T-cell (primary cell): ENCODE measurements at regions not wholly inside any gene's neighbourhood (a gene's known extent, or its start where the extent isn't known, plus 50 kb on each side); places are given as distances from the start of the nearest gene placed in this dataset.

Experiments
- ATAC-seq, 4 experiments: fragments of 200-7000 bp in 3 of 4; fragments of 150-1000 bp in 1 of 4; cut with Tn5 transposase; replicated peaks in 1 of 4; 1 replicate in 3 of 4; 2 replicates in 1 of 4; pipeline ENCODE4 v1.10.0; 2021; ENCODE audit warnings: moderate library complexity in 3 of 4, mild to moderate bottlenecking in 2 of 4, moderate number of reproducible peaks in 1 of 4
- CTCF ChIA-PET, 2 donors: fragments of 300-600 bp; sonication (Branson Sonifier 250); formaldehyde crosslinking; loops; one replicate each; lab custom pipeline; 2022; ENCODE audit warnings: antibody characterized with exemption in 2 of 2; lab: Charles Lee
- POLR2A ChIA-PET, 2 donors: fragments of 300-600 bp; sonication (Branson Sonifier 250); formaldehyde crosslinking; loops; one replicate each; lab custom pipeline; 2022; ENCODE audit warnings: antibody characterized with exemption in 2 of 2; lab: Charles Lee
- DNase-seq, 35 experiments: peaks; one replicate each; pipeline versions ENCODE4 v3.0.0 to v3.0.0-alpha.2; 2013 to 2023
- H3K27ac ChIP-seq: one replicate; pipeline ENCODE4 v1.5.1; 2013; ENCODE audit warnings: low read length
- H3K27me3 ChIP-seq, 2 experiments: replicated peaks in 1 of 2; 1 replicate in 1 of 2; 2 replicates in 1 of 2; pipeline versions ENCODE4 v1.6.1 to v1.7.0; 2013; ENCODE audit warnings: low read length in 1 of 2, mixed read lengths in 1 of 2; ENCODE audit not compliant: control insufficient read depth in 2 of 2, insufficient read depth in 2 of 2; ENCODE audit errors: extremely low read depth in 1 of 2
- H3K36me3 ChIP-seq, 2 donors: 1 replicate in 1 of 2; 2 replicates in 1 of 2; pipeline versions ENCODE4 v1.6.1 to v1.7.0; 2013; ENCODE audit warnings: low read length in 1 of 2; ENCODE audit not compliant: control insufficient read depth in 2 of 2, insufficient read depth in 1 of 2; ENCODE audit errors: extremely low read depth in 1 of 2
- H3K4me1 ChIP-seq, 2 experiments: 1 replicate in 1 of 2; 2 replicates in 1 of 2; pipeline versions ENCODE4 v1.6.1 to v1.7.0; 2013; ENCODE audit warnings: low read length in 2 of 2, mixed read lengths in 1 of 2; ENCODE audit not compliant: insufficient read depth in 2 of 2, control insufficient read depth in 1 of 2; ENCODE audit errors: extremely low read depth in 1 of 2
- H3K4me3 ChIP-seq, 2 donors: 1 replicate in 1 of 2; 2 replicates in 1 of 2; pipeline versions ENCODE4 v1.5.1 to v1.7.0; 2013; ENCODE audit warnings: mild to moderate bottlenecking in 2 of 2, low read length in 1 of 2, moderate library complexity in 1 of 2; ENCODE audit not compliant: control insufficient read depth in 1 of 2; ENCODE audit errors: extremely low read depth in 1 of 2
- H3K9me3 ChIP-seq: 2 replicates; pipeline ENCODE4 v1.7.0; 2013
- H3K27ac Mint-ChIP-seq, 2 donors: one replicate each; pipeline ENCODE4 v1.8.0; 2020 to 2021; ENCODE audit warnings: mild to moderate bottlenecking in 2 of 2, mixed read lengths in 2 of 2
- H3K27me3 Mint-ChIP-seq, 2 donors: one replicate each; pipeline ENCODE4 v1.8.0; 2021 to 2022; ENCODE audit warnings: mixed read lengths in 2 of 2
- H3K36me3 Mint-ChIP-seq: one replicate; pipeline ENCODE4 v1.8.0; 2021; ENCODE audit warnings: mixed read lengths
- H3K4me1 Mint-ChIP-seq, 3 donors: one replicate each; pipeline ENCODE4 v1.8.0; 2020 to 2022; ENCODE audit warnings: mixed read lengths in 3 of 3, mild to moderate bottlenecking in 1 of 3
- H3K4me3 Mint-ChIP-seq, 3 donors: one replicate each; pipeline ENCODE4 v1.8.0; 2020 to 2022; ENCODE audit warnings: mild to moderate bottlenecking in 3 of 3, mixed read lengths in 3 of 3, moderate library complexity in 3 of 3
- H3K9me3 Mint-ChIP-seq, 3 donors: one replicate each; pipeline ENCODE4 v1.8.0; 2020 to 2022; ENCODE audit warnings: mixed read lengths in 3 of 3
- WGBS: methylation state at CpG from one replicate; pipeline ENCODE4 v1.1.5; 2013; ENCODE audit warnings: missing lambda C conversion rate; ENCODE audit not compliant: insufficient coverage; 5-methylcytosine and 5-hydroxymethylcytosine counted together

- Mint-ChIP-seq H3K9me3 (peaks cover 6 to 15% (median 12%) of the 10 kb centered on the region in 3 donors), H3K4me3 (no peak overlapping the region), H3K36me3 (no peaks in the 10 kb centered on the region), H3K27ac (no peak overlapping the region), H3K4me1 (no peaks in the 10 kb centered on the region), H3K27me3 (peaks cover 4 to 12% of the 10 kb centered on the region in 2 donors)
- peaks cover 0 to 1% of the 10 kb centered on the region in 2 experiments for H3K27me3 ChIP-seq
- H3K9me3 ChIP-seq, result no peaks in the 10 kb centered on the region
- ATAC-seq, result no peak
- H3K4me1 ChIP-seq, result no peaks in the 10 kb centered on the region
- H3K4me3 ChIP-seq, result no peak overlapping the region
- no peaks in the 10 kb centered on the region for H3K36me3 ChIP-seq
- DNase-seq, result no peak
- no peak overlapping the region for H3K27ac ChIP-seq
- ChIA-PET POLR2A (no interaction called here), CTCF (no interaction called here)
- 80% methylated on average over 5 of the region's 6 CpGs for WGBS
Observed at GRCh38 chr1:229788004-229788403, 162.0 kb downstream of the URB2 start.

GRCh38 chr1:229792012-229792975 lies 166.2 kb downstream of the URB2 start:
- ATAC-seq (no peak), DNase-seq (no peak)
- Histone ChIP-seq H3K27me3 (peaks cover 0 to 3% of the 10 kb centered on the region in 2 experiments), H3K4me1 (no peaks in the 10 kb centered on the region), H3K4me3 (no peak overlapping the region), H3K27ac (no peak overlapping the region), H3K36me3 (no peaks in the 10 kb centered on the region), H3K9me3 (no peaks in the 10 kb centered on the region)
- WGBS, result 83% methylated on average over 1 of the region's 6 CpGs
- peaks cover 6 to 15% (median 12%) of the 10 kb centered on the region in 3 donors for H3K9me3 Mint-ChIP-seq
- no peak overlapping the region for H3K27ac Mint-ChIP-seq
- H3K27me3 Mint-ChIP-seq, result peaks cover 13 to 19% of the 10 kb centered on the region in 2 donors
- ChIA-PET CTCF (no interaction called here), POLR2A (no interaction called here)
- no peak overlapping the region for H3K4me3 Mint-ChIP-seq
- H3K36me3 Mint-ChIP-seq, result no peaks in the 10 kb centered on the region
- no peaks in the 10 kb centered on the region for H3K4me1 Mint-ChIP-seq

- Mint-ChIP-seq H3K27ac (no peak overlapping the region), H3K4me1 (no peaks in the 10 kb centered on the region), H3K27me3 (peaks cover 6 to 18% of the 10 kb centered on the region in 2 donors), H3K4me3 (no peak overlapping the region), H3K36me3 (no peaks in the 10 kb centered on the region), H3K9me3 (peaks cover 6 to 12% (median 8%) of the 10 kb centered on the region in 3 donors)
- H3K4me1 ChIP-seq, result no peaks in the 10 kb centered on the region
- ATAC-seq (no peak), DNase-seq (no peak)
- H3K27me3 ChIP-seq, result peaks cover 0 to 7% of the 10 kb centered on the region in 2 experiments
- H3K9me3 ChIP-seq, result no peaks in the 10 kb centered on the region
- no peak overlapping the region for H3K4me3 ChIP-seq
- POLR2A ChIA-PET, result no interaction called here
- CTCF ChIA-PET, result interaction anchor here in 1 of 2 donors (0.6 kb wide), 1 partner anchor 512 kb away, joined by 13 read pairs; no protein-coding TSS in a partner anchor
- WGBS, result 87% methylated on average over 3 of the region's 5 CpGs
- no peaks in the 10 kb centered on the region for H3K36me3 ChIP-seq
- H3K27ac ChIP-seq, result no peak overlapping the region
Observed at GRCh38 chr1:229793488-229793887, 167.4 kb downstream of the URB2 start.

- no peak for DNase-seq
- Mint-ChIP-seq H3K27me3 (peaks cover 6 to 15% of the 10 kb centered on the region in 2 donors), H3K4me3 (no peak overlapping the region), H3K27ac (no peak overlapping the region), H3K4me1 (no peaks in the 10 kb centered on the region), H3K9me3 (no peaks in the 10 kb centered on the region), H3K36me3 (no peaks in the 10 kb centered on the region)
- no peak for ATAC-seq
- ChIA-PET POLR2A (no interaction called here), CTCF (no interaction called here)
- Histone ChIP-seq H3K27me3 (peaks cover 0 to 11% of the 10 kb centered on the region in 2 experiments), H3K4me1 (no peaks in the 10 kb centered on the region), H3K36me3 (no peaks in the 10 kb centered on the region), H3K9me3 (no peaks in the 10 kb centered on the region), H3K4me3 (no peak overlapping the region), H3K27ac (no peak overlapping the region)
- 100% methylated on average over 1 of the region's 3 CpGs for WGBS
Observed at GRCh38 chr1:229798558-229798957, 172.5 kb downstream of the URB2 start.

- CTCF ChIA-PET, result no interaction called here
- Mint-ChIP-seq H3K9me3 (peaks cover under 1 to 16% (median 6%) of the 10 kb centered on the region in 3 donors), H3K27me3 (peaks cover 9% of the 10 kb centered on the region in 2 donors), H3K4me3 (no peak overlapping the region), H3K27ac (no peak overlapping the region), H3K4me1 (no peaks in the 10 kb centered on the region), H3K36me3 (no peaks in the 10 kb centered on the region)
- no peaks in the 10 kb centered on the region for H3K9me3 ChIP-seq
- no peaks in the 10 kb centered on the region for H3K4me1 ChIP-seq
- no peak for ATAC-seq
- no peak for DNase-seq
- 89% methylated on average over 4 of the region's 4 CpGs for WGBS
- POLR2A ChIA-PET, result interaction anchor here in 1 of 2 donors (0.6 kb wide), 1 partner anchor 1620 kb away, joined by 3 read pairs; no protein-coding TSS in a partner anchor
- no peak overlapping the region for H3K27ac ChIP-seq
- no peak overlapping the region for H3K4me3 ChIP-seq
- peaks cover 0 to 16% of the 10 kb centered on the region in 2 experiments for H3K27me3 ChIP-seq
- H3K36me3 ChIP-seq, result no peaks in the 10 kb centered on the region
Observed at GRCh38 chr1:229803626-229804217, 177.7 kb downstream of the URB2 start.

GRCh38 chr1:229808272-229808671 lies 182.2 kb downstream of the URB2 start:
- Mint-ChIP-seq H3K36me3 (peaks cover 3% of the 10 kb centered on the region), H3K4me3 (no peak overlapping the region), H3K27ac (no peak overlapping the region), H3K9me3 (peaks cover 17 to 38% (median 19%) of the 10 kb centered on the region in 3 donors), H3K4me1 (no peaks in the 10 kb centered on the region), H3K27me3 (peaks cover 19 to 33% of the 10 kb centered on the region in 2 donors)
- ChIA-PET POLR2A (no interaction called here), CTCF (no interaction called here)
- no peaks in the 10 kb centered on the region for H3K4me1 ChIP-seq
- no CpG with 5 or more reads among the region's 2 CpGs for WGBS
- H3K27ac ChIP-seq, result no peak overlapping the region
- DNase-seq (no peak), ATAC-seq (no peak)
- H3K36me3 ChIP-seq, result no peaks in the 10 kb centered on the region
- no peaks in the 10 kb centered on the region for H3K9me3 ChIP-seq
- H3K27me3 ChIP-seq, result peaks cover 0 to 18% of the 10 kb centered on the region in 2 experiments
- H3K4me3 ChIP-seq, result no peak overlapping the region
